ENCODE measurements at regions not wholly inside any gene's neighbourhood (a gene's known extent, or its start where the extent isn't known, plus 50 kb on each side); places are given as distances from the start of the nearest gene placed in this dataset.

GRCh38 chr10:24012249-24012803 is 196.6 kb upstream of the KIAA1217 start:
- TF ChIP-seq CTCF (IDR thresholded peaks at IDR 0.05) (no peak), POLR2A (IDR thresholded peaks at IDR 0.05) (no peak)
